ENCODE measurements at regions not wholly inside any gene's neighbourhood (a gene's known extent, or its start where the extent isn't known, plus 50 kb on each side); places are given as distances from the start of the nearest gene placed in this dataset.

DNA sequence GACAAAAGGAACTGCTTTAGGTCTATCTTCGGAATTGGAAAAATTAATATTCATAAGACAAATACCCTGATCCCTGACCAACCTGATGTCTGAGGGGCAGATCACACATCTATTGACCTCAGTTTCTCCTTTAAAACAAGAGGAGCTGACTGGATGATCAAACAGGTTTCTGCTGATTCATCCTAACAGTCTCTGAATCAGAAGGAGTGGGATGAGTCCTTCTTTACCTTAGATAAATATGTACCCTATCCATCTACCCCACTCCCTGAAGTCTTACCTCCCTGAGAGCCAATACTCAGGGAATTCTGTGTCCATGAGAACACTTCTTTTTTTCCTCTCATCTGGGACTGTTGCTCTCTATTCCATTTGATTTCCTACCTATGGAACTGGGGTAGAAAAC is 80.3 kb upstream of the CRHR1 start:
- no peaks in the 10 kb centered on the region for H3K27me3 ChIP-seq
- TF ChIP-seq, protein P1, sequence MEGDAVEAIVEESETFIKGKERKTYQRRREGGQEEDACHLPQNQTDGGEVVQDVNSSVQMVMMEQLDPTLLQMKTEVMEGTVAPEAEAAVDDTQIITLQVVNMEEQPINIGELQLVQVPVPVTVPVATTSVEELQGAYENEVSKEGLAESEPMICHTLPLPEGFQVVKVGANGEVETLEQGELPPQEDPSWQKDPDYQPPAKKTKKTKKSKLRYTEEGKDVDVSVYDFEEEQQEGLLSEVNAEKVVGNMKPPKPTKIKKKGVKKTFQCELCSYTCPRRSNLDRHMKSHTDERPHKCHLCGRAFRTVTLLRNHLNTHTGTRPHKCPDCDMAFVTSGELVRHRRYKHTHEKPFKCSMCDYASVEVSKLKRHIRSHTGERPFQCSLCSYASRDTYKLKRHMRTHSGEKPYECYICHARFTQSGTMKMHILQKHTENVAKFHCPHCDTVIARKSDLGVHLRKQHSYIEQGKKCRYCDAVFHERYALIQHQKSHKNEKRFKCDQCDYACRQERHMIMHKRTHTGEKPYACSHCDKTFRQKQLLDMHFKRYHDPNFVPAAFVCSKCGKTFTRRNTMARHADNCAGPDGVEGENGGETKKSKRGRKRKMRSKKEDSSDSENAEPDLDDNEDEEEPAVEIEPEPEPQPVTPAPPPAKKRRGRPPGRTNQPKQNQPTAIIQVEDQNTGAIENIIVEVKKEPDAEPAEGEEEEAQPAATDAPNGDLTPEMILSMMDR (IDR thresholded peaks at IDR 0.05), result no peak
- TF ChIP-seq POLR2A (IDR thresholded peaks at IDR 0.05) (no peak), POLR2AphosphoS5 (IDR thresholded peaks at IDR 0.05; ENCODE audit: insufficient read depth in 1 of 2, low read depth in 1 of 2) (no peak)
- no peaks in the 10 kb centered on the region for H3K9me3 ChIP-seq
- H3K36me3 ChIP-seq, result no peaks in the 10 kb centered on the region
- no peaks in the 10 kb centered on the region for H3K4me1 ChIP-seq
- no peak for DNase-seq (ENCODE audit: extremely low spot score in 2 of 2)
- intact Hi-C loops (cut with DNase I), result no loop called here
- no peak overlapping the region for H3K27ac ChIP-seq
- H3K4me3 ChIP-seq, result no peak overlapping the region

DNA sequence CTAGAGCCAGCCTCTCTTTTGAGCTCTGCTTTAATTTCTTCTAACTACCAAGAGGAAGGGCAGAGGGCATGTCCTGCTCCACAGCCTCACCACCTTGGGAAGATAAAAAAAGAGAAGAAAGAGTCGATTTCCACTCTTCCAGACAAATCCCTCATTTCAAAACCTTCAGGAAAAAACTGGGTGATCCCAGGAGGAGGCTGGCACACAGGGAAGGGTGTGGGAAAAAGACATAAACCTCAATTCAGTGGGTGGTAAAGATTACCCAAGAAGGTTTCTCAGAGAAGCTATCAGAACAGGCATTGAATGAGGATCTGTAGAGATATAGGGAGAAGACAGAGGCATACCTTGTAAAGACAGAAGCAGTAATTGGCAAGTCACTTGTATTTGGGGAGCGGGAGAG is 79.9 kb upstream of the CRHR1 start:
- DNase-seq (ENCODE audit: extremely low spot score in 2 of 2), result no peak
- Histone ChIP-seq H3K27me3 (no peaks in the 10 kb centered on the region), H3K4me1 (no peaks in the 10 kb centered on the region), H3K27ac (no peak overlapping the region), H3K4me3 (no peak overlapping the region), H3K36me3 (no peaks in the 10 kb centered on the region), H3K9me3 (no peaks in the 10 kb centered on the region)
- intact Hi-C loops (cut with DNase I), result no loop called here
- no peak for TF ChIP-seq POLR2AphosphoS5 (IDR thresholded peaks at IDR 0.05; ENCODE audit: insufficient read depth in 1 of 2, low read depth in 1 of 2)
- TF ChIP-seq, protein P1 (IDR thresholded peaks at IDR 0.05), result no peak
- TF ChIP-seq POLR2A (IDR thresholded peaks at IDR 0.05), result no peak

DNA sequence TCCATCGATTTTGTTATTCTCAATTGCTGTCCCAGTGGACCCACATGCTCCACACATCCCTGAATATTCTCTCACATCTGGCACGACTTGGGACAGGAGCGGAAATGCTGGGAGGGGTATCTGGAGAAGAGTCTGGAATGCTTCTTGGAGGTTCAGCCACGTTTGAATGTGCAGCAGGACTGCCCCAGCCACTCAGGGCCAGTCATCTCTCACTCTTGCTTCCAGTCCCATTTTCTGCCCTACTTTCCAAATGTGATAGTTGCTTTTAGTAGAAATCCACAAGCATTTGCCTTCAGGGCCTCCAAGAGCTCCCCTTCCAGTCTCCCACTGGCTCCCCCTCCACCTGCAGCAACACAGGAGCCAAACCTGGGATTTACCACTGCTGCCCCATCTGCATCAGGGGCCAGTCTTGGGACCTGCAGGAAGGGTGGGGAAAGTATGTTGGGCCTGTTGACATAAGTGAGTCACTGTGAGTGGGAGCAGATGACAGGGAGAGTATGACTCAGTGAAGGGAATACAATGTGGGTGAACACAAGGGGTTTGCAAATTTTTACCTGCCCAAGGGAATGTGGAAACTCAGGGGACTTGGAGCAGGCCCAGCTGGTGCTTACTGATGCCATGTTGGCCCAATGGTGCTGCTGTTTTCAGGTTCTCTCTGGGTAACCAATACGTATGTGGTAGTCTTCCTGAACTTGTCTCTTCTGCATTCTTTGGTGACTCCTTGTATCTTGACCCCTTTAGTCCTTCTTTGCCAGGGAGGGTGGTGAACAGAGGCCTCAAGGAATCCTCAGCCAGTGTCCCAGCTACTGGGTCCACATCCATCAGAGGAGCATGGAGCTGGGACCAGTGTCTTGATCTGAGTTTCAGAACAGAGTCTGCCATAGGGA is 78.8 kb upstream of the CRHR1 start:
- intact Hi-C loops (cut with DNase I), result no loop called here
- no peaks in the 10 kb centered on the region for H3K36me3 ChIP-seq
- H3K9me3 ChIP-seq, result no peaks in the 10 kb centered on the region
- DNase-seq (ENCODE audit: extremely low spot score in 2 of 2), result no peak
- no peak overlapping the region for H3K4me3 ChIP-seq
- no peaks in the 10 kb centered on the region for H3K4me1 ChIP-seq
- no peak overlapping the region for H3K27ac ChIP-seq
- TF ChIP-seq POLR2A (IDR thresholded peaks at IDR 0.05) (no peak), POLR2AphosphoS5 (IDR thresholded peaks at IDR 0.05; ENCODE audit: insufficient read depth in 1 of 2, low read depth in 1 of 2) (no peak)
- TF ChIP-seq, protein P1 (IDR thresholded peaks at IDR 0.05), result no peak
- no peaks in the 10 kb centered on the region for H3K27me3 ChIP-seq

DNA sequence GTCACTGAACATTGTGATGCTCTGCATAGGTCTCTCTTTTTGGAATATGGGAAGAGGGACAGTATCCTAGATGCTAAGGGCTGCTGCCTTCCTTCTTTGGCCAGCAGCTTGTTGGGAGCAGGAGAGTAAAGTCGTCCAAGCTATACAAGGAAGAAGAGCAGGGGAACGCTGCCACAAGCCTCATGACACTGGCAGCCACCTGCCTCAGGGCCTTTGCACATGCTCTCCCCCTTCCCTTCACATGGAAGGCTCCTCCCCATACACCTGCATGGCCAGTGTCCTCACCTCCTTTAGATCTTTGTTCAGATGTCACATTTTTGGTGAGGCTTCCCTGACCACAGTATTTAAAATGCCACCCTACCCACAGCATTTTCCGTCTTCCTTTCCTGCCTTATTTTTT is 78.1 kb upstream of the CRHR1 start:
- Histone ChIP-seq H3K4me3 (no peak overlapping the region), H3K27ac (no peak overlapping the region), H3K4me1 (no peaks in the 10 kb centered on the region), H3K27me3 (no peaks in the 10 kb centered on the region), H3K36me3 (no peaks in the 10 kb centered on the region), H3K9me3 (no peaks in the 10 kb centered on the region)
- DNase-seq (ENCODE audit: extremely low spot score in 2 of 2), result no peak
- TF ChIP-seq, protein P1 (IDR thresholded peaks at IDR 0.05), result no peak
- TF ChIP-seq POLR2AphosphoS5 (IDR thresholded peaks at IDR 0.05; ENCODE audit: insufficient read depth in 1 of 2, low read depth in 1 of 2) (no peak), POLR2A (IDR thresholded peaks at IDR 0.05) (no peak)
- intact Hi-C loops (cut with DNase I), result no loop called here

DNA sequence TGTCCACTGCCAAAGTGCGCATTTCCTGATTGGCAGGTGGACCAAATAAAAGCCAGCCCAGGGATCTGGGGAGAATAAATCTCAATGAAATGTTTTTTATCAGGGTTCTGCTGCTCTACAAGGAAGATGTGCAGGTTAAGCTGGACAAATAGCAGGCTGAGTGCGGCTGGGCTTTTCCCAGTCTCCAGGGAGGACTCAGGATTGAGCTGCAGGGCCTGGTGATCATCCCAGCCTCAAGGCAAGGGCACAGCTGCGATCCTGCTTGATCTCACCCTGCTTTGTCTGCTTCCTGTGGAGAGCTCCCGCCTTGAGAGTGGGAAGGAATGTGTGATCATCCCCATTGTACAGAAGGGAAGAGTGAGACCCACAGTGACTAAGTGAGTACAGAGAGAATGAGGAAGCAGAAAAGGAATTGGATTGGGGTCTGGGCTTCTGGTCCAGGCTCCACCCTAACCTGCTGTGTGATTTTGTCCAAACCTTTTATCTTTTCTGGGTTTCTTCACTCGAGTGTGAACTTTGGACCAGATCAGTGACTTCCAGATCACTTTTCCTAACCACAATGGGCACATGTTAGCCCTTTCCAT is 75.3 kb upstream of the CRHR1 start:
- no peak for DNase-seq (ENCODE audit: extremely low spot score in 2 of 2)
- Histone ChIP-seq H3K36me3 (no peaks in the 10 kb centered on the region), H3K27me3 (no peaks in the 10 kb centered on the region), H3K4me1 (no peaks in the 10 kb centered on the region), H3K9me3 (no peaks in the 10 kb centered on the region), H3K27ac (no peak overlapping the region), H3K4me3 (no peak overlapping the region)
- TF ChIP-seq POLR2AphosphoS5 (IDR thresholded peaks at IDR 0.05; ENCODE audit: insufficient read depth in 1 of 2, low read depth in 1 of 2) (no peak), POLR2A (IDR thresholded peaks at IDR 0.05) (no peak)
- TF ChIP-seq, protein P1 (IDR thresholded peaks at IDR 0.05), result no peak
- intact Hi-C loops (cut with DNase I), result no loop called here

All from vagina (tissue), 2 donors.